ENCODE measurements at regions not wholly inside any gene's neighbourhood (a gene's known extent, or its start where the extent isn't known, plus 50 kb on each side); places are given as distances from the start of the nearest gene placed in this dataset.

DNA sequence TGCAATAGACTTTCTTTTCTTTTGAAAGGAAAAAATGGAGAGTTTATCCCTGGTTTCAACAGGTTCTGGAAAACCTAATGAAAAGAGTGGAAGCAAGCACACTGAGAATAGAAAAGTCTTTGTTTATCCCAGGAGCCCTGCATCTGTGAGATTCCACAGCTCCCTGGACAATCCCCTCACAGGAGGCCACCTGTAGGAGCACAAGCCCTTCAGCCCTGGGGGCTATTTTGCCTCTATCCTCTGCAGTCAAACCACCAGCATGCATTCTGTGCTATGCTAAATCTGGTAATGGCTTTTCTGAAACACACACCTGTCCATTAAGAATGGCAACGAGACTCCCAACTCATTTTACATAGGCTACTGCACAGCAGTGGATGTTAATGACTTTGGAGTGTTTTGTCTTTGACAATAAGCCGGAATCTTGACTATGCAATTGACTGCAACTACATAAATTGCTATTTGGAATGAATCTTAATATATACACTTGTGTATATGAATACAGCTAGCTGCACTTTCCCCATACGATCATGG lies 369.4 kb downstream of the NR2F2 start:
- no peak overlapping the region for H3K4me3 ChIP-seq (ENCODE audit: low read depth, low read length)
- TF ChIP-seq, protein P1, sequence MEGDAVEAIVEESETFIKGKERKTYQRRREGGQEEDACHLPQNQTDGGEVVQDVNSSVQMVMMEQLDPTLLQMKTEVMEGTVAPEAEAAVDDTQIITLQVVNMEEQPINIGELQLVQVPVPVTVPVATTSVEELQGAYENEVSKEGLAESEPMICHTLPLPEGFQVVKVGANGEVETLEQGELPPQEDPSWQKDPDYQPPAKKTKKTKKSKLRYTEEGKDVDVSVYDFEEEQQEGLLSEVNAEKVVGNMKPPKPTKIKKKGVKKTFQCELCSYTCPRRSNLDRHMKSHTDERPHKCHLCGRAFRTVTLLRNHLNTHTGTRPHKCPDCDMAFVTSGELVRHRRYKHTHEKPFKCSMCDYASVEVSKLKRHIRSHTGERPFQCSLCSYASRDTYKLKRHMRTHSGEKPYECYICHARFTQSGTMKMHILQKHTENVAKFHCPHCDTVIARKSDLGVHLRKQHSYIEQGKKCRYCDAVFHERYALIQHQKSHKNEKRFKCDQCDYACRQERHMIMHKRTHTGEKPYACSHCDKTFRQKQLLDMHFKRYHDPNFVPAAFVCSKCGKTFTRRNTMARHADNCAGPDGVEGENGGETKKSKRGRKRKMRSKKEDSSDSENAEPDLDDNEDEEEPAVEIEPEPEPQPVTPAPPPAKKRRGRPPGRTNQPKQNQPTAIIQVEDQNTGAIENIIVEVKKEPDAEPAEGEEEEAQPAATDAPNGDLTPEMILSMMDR (IDR thresholded peaks at IDR 0.05; ENCODE audit: insufficient read depth, low read depth, low read length) = no peak
- DNase-seq (ENCODE audit: low read depth) = no peak

GRCh38 chr15:96700555-96700954 lies 370.1 kb downstream of the NR2F2 start:
- no peak for DNase-seq (ENCODE audit: low read depth)
- TF ChIP-seq, protein P1 (IDR thresholded peaks at IDR 0.05; ENCODE audit: insufficient read depth, low read depth, low read length) = no peak
- no peak overlapping the region for H3K4me3 ChIP-seq (ENCODE audit: low read depth, low read length)

DNA sequence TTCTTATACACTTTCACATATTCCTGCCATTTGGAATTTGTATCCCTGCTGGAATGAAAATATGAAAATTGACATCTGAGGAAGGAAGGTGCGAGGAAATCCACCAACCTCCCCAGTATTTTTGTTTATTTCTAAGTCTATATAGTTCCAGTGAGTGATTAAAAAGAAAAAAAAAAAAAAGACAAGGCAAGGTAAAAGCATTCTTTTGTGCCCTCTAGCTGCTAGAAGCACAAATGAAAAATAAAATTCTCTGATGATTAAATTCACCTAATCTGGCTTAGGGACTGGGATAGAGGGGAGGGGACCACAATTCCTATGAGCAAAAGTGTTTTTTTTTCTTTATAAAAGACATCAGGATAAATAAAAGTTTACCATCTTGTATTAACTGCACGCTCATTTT lies 370.9 kb downstream of the NR2F2 start:
- no peak for DNase-seq (ENCODE audit: low read depth)
- TF ChIP-seq, protein P1 (IDR thresholded peaks at IDR 0.05; ENCODE audit: insufficient read depth, low read depth, low read length) = no peak
- no peak overlapping the region for H3K4me3 ChIP-seq (ENCODE audit: low read depth, low read length)

- no peak for DNase-seq (ENCODE audit: low read depth)
- TF ChIP-seq, protein P1 (IDR thresholded peaks at IDR 0.05; ENCODE audit: insufficient read depth, low read depth, low read length) = no peak
- H3K4me3 ChIP-seq (ENCODE audit: low read depth, low read length) = no peak overlapping the region
These were observed 371.4 kb downstream of the NR2F2 start for GRCh38 chr15:96701877-96702276.

DNA sequence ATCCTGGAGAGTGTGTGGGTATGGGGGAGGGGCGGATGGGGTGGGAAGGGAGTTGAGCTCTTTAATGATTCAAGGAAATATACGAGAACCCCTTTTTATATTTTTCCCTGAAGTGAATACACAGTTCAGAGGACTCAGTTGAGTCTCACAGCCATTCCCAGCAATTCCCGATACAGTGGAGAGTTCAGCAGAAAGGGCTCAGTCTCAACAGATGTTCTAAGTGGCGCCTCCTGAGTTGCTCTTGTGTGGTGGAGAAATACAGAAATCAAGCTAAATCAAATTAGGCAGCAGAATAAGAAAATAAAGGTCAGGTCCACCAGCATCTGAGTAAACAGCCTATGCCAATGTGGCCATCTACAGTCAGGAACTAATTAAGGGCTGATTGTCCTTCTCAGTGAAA lies 372.1 kb downstream of the NR2F2 start:
- no peak overlapping the region for H3K4me3 ChIP-seq (ENCODE audit: low read depth, low read length)
- TF ChIP-seq, protein P1 (IDR thresholded peaks at IDR 0.05; ENCODE audit: insufficient read depth, low read depth, low read length) = no peak
- DNase-seq (ENCODE audit: low read depth) = no peak

GRCh38 chr15:96703091-96703490 lies 372.6 kb downstream of the NR2F2 start:
- DNase-seq (ENCODE audit: low read depth) = no peak
- TF ChIP-seq, protein P1 (IDR thresholded peaks at IDR 0.05; ENCODE audit: insufficient read depth, low read depth, low read length) = no peak
- no peak overlapping the region for H3K4me3 ChIP-seq (ENCODE audit: low read depth, low read length)

Data from fibroblast of villous mesenchyme (primary cell).